ENCODE measurements at regions not wholly inside any gene's neighbourhood (a gene's known extent, or its start where the extent isn't known, plus 50 kb on each side); places are given as distances from the start of the nearest gene placed in this dataset.

DNA sequence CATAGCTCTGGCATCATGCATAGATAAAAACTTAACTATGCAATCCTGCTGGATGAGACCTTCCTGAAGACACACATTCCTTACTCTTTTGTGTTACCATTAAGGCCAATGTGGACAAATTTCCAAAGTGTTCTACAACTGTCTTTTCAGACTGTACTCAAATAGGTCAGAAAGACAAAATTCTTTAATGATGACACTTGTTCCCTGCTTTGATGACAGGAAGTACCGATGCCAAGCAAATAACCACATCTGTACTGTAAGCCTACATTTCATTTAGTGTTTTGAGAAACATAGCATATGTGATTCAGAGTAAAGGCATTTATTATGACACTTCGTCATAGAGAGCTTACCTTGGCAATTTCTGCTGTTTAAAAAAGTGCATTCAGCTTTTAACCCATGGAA, 55.0 kb downstream of the PMAIP1 start:
- no peak for DNase-seq (ENCODE audit: extremely low read depth in 1 of 11, low read depth in 9 of 11, low spot score in 4 of 11)

GRCh38 chr18:59954241-59954640, 54.4 kb downstream of the PMAIP1 start:
- no peak for DNase-seq (ENCODE audit: extremely low read depth in 1 of 11, low read depth in 9 of 11, low spot score in 4 of 11)

Measured in renal cortex interstitium (tissue), 11 donors.